GM12875 (cell line): ENCODE measurements at regions not wholly inside any gene's neighbourhood (a gene's known extent, or its start where the extent isn't known, plus 50 kb on each side); places are given as distances from the start of the nearest gene placed in this dataset.

ENCODE experiments used
- H3K4me3 ChIP-seq: one replicate; pipeline ENCODE4 v1.5.1; 2011; ENCODE audit warnings: low read depth, low read length, control low read depth
- TF ChIP-seq, protein P1 (sequence below): IDR thresholded peaks from 2 replicates; pipeline ENCODE4 v1.5.1; 2011; ENCODE audit warnings: low read depth, mild to moderate bottlenecking, control low read depth, inconsistent platforms, low read length, moderate library complexity, borderline replicate concordance; ENCODE audit not compliant: insufficient read depth

- TF ChIP-seq, protein P1, sequence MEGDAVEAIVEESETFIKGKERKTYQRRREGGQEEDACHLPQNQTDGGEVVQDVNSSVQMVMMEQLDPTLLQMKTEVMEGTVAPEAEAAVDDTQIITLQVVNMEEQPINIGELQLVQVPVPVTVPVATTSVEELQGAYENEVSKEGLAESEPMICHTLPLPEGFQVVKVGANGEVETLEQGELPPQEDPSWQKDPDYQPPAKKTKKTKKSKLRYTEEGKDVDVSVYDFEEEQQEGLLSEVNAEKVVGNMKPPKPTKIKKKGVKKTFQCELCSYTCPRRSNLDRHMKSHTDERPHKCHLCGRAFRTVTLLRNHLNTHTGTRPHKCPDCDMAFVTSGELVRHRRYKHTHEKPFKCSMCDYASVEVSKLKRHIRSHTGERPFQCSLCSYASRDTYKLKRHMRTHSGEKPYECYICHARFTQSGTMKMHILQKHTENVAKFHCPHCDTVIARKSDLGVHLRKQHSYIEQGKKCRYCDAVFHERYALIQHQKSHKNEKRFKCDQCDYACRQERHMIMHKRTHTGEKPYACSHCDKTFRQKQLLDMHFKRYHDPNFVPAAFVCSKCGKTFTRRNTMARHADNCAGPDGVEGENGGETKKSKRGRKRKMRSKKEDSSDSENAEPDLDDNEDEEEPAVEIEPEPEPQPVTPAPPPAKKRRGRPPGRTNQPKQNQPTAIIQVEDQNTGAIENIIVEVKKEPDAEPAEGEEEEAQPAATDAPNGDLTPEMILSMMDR, result no peak
- no peak overlapping the region for H3K4me3 ChIP-seq
These were observed 79.4 kb upstream of the PITX2 start for GRCh38 chr4:110702326-110702725.

DNA sequence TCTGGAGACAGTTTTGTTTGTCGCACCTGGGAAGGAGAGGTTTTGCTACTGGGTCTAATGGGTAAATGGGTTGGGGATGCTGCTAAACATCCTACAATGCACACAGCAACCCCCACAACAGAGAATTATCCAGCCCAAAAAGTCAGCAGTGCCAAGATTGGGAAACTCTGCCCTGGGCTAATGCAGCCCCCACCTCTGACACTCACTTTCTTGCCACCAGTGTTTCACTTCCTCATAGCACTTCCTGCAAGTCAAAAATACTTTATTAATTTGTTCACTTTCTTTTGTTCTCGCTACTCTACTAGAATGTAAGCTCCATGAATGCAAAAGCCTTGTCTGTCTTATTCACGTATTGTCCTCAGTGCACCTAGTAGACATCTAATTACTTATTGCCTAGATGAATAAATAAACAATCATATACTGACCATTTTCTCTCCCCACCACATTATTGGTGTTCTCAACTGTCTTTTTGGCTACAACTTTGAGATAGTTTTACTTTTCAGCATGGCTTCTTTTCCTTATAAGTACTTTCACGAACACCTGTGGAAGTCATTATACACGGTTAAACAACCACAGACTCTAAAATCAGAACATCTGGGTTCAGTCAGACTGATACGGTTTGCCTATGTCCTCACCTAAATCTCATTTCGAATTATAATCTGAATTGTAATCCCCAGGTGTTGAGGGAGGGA, 82.0 kb upstream of the PITX2 start:
- TF ChIP-seq, protein P1, result no peak
- H3K4me3 ChIP-seq, result no peak overlapping the region

- TF ChIP-seq, protein P1, result no peak
- no peak overlapping the region for H3K4me3 ChIP-seq
These were observed 82.5 kb upstream of the PITX2 start for GRCh38 chr4:110705440-110705782.

DNA sequence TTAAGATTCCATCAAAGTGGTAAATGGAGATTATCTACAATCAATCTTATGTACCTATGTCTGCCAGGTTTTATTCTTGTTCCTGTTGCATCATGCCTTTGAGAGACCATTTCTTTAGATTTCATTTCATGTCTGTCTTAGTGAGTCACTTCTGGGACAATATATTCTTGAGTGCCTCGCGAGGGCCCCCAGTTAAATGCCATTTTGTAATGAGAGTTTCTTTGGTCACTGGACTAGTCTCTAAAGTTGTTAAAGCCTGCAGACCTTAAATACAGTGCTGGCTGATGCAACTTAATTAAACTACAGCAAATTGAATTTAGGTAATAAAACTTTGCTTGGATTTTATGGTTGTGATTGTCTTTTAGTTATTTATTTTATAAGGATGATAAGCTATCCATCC, 87.2 kb upstream of the PITX2 start:
- TF ChIP-seq, protein P1, result no peak
- H3K4me3 ChIP-seq, result no peak overlapping the region

- no peak overlapping the region for H3K4me3 ChIP-seq
- TF ChIP-seq, protein P1, result no peak
These were observed 89.6 kb upstream of the PITX2 start for GRCh38 chr4:110712486-110712885.

- TF ChIP-seq, protein P1, result no peak
- no peak overlapping the region for H3K4me3 ChIP-seq
These were observed 107.4 kb upstream of the PITX2 start for GRCh38 chr4:110730318-110730717.

DNA sequence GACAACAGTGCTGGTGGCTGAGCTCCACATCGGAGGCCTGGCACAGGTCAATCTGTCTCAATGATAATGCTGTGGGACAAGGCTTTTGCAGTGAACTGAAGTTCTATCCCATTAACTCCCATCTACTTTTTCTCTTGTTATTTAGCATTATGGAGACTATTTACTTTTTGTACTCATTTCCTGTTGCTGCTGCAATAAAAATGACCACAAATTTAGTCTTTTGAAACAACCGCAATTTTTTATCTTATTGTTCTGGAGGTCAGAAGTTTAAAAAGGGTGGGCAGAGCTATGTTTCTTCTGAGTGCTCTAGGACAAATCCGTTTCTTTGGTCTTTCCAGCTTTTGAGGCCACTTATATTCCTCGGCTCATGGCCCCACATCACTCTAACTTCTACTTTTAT, 111.0 kb upstream of the PITX2 start:
- H3K4me3 ChIP-seq, result no peak overlapping the region
- TF ChIP-seq, protein P1, result no peak
